GM12892 (cell line): ENCODE measurements at regions not wholly inside any gene's neighbourhood (a gene's known extent, or its start where the extent isn't known, plus 50 kb on each side); places are given as distances from the start of the nearest gene placed in this dataset.

ENCODE experiments used
- DNase-seq: peaks from one replicate; pipeline ENCODE4 v3.0.0; 2011; ENCODE audit not compliant: insufficient read length
- FAIRE-seq: peaks from 2 replicates; lab custom pipeline; 2011; peaks lifted over from hg19 to GRCh38; lab: Jason Lieb, UNC
- POLR2A ChIP-seq: IDR thresholded peaks from 2 replicates; pipeline ENCODE4 v1.6.1; 2011; ENCODE audit warnings: low read depth, low read length, control low read depth
- POLR2AphosphoS5 ChIP-seq: IDR thresholded peaks from 2 replicates; pipeline ENCODE4 v1.6.1; 2011; ENCODE audit warnings: low read depth, low read length, control low read depth
- TAF1 ChIP-seq: IDR thresholded peaks from 2 replicates; pipeline ENCODE4 v1.6.1; 2011; ENCODE audit warnings: low read depth, mild to moderate bottlenecking, control low read depth, low read length, borderline replicate concordance

DNA sequence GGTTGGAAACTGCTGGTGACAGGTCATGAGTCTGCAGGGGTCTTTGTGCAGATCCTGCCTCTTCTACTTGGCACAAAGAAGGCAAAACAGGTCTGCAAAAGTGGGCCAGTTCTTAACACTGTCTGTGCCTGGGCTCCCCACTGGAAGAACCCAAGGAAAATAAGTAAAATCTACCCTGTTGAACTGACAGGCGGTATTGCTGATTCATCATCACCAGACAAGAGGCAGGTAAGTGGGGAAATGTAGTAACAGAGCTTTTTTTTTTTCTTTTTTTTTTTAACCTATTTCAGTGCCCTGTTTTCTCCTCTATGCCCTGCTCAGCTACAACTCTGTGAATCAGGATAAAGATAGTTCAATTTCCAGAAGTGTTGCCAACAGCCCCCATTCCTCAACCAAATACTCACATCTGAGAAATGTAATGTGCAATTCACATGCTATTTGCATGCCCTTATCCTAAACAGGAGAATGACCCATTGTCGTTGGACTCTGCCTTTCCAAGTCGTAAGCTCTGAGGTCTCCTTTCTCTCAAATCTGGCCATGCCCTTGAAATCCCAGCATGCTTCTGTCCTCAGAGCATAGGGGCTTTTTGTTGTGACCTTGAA, 237.0 kb downstream of the SOX9 start:
- DNase-seq: no peak
- no peak for FAIRE-seq
- no peak for TF ChIP-seq TAF1
- TF ChIP-seq POLR2AphosphoS5: no peak
- no peak for TF ChIP-seq POLR2A

DNA sequence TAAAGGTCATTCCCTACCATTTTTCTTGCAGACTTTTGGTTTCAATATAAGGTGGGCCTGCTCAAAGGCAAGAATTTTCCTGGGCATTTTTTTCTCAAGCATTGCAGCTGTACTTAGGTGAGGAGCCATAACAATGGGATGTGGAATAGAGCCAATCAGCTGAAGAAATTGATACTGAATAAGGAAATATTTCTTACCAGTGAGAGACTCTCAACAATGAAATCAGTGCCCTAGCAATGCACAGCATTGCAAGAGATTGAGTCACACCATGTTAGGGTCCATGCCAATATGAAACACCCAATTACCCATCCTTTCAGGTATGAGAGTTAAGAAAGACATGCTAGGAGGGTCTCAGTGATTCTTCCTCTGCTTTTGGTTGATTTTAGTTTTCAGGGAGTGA, 237.6 kb downstream of the SOX9 start:
- no peak for DNase-seq
- TF ChIP-seq POLR2A (no peak), POLR2AphosphoS5 (no peak), TAF1 (no peak)

DNA sequence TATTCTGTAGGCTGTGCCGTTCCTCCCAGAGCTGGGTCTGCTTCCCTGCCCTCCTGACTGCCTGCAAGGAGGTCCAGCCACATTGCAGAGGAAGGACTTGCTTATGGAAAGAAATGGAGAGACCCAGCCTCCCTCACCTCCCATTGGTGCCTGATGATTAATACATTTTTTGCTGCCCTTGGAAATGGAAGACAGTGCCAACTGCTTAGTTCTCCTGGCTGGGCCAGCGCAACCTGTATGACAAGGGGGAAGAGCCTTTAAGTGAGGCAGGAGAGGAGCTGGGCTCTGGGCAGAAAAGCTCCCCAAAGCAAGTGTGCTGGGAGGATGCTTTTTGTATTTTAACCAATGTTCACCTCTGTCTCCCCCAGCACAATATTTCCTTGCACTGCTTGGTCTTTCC, 238.5 kb downstream of the SOX9 start:
- FAIRE-seq (no peak), DNase-seq (no peak)
- TF ChIP-seq TAF1: no peak

More for the DNA sequence above, 237.6 kb downstream of the SOX9 start:
- no peak for FAIRE-seq

- TF ChIP-seq POLR2AphosphoS5 (no peak), POLR2A (no peak), TAF1 (no peak)
- FAIRE-seq: no peak
- DNase-seq: no peak
Observed at GRCh38 chr17:72359811-72360210, 239.0 kb downstream of the SOX9 start.

- no peak for TF ChIP-seq TAF1
- no peak for TF ChIP-seq POLR2A
- TF ChIP-seq POLR2AphosphoS5: no peak
- DNase-seq (no peak), FAIRE-seq (no peak)
Observed at GRCh38 chr17:72360386-72360940, 239.6 kb downstream of the SOX9 start.

DNA sequence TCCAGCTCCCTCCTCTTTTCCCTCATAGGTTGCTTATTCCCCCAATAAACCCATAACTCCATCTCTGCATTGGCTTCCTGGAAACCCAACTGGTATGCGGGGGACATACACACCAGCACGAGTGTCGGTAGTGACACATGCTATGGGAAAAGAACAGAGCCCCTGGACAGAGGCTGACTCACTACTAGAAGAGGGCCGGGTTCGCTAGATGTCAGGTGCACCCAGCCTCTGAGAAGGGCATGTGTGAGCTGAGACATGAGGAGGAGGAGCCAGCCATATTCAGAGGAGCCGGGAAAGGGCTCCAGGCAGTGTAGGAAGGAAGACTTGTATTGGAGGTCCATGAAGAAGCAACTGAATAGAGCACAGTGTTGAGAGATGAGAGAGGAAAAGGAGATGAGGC, 241.1 kb downstream of the SOX9 start:
- DNase-seq (no peak), FAIRE-seq (no peak)
- TF ChIP-seq TAF1 (no peak), POLR2A (no peak), POLR2AphosphoS5 (no peak)

DNA sequence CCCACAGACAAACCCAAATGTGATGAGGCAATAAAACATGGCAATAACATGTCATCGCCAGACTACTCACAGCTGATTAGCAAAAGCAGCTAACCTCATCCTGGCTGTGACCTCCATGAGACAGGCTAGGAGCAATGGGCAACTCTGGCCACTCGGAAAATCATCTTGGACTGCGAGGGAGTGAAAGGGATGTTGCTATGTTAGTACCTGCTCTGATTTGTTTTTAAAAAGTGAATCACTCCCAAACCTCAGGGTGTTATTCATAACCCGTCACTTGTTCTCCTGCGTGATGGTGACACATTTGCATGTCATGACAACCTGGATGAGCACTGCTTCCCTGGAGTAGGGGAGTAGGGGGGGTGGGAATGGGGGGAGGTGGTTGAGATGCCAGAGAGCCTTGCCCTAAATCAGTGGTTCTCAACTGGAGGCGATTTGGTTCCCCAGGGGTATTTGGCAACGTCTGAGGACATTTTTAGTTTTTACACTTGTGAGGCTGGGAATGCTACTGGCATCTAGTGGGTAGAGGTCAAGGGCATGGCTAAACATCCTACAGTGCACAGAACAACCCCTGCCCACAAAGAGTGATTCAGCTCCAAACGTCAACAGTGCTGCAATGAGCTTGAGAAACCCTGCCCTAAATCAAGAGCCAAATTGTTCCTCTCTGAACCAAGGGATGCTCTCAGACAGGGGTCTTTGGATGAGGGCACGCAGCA, 241.7 kb downstream of the SOX9 start:
- FAIRE-seq (no peak), DNase-seq (no peak)
- TF ChIP-seq TAF1 (no peak), POLR2AphosphoS5 (no peak), POLR2A (no peak)

DNA sequence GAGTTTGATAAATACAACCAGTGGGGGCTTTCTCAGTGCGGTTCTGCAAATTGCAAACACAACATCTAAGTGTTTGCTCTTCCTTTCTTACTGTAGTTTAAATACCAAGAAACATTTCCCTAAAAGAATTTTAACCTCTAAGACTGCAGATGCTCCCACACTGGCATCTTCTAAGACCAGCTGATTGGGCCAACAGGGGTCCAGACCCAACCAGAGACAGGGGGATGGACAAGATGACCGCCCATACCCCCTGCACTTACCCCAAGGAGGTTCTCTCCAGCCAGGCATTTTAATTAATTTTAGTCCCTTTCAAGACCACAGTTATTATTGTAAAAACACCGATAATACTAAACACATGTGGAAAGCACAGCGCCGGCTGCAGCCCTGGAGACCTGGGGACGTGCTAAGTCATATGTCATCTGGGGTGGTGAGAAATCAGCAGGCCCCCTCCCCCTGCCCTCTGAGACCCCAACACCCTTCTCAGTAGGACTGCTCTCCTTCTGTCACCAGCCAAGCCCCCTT, 242.3 kb downstream of the SOX9 start:
- TF ChIP-seq POLR2A (no peak), TAF1 (no peak), POLR2AphosphoS5 (no peak)
- no peak for FAIRE-seq
- no peak for DNase-seq

GRCh38 chr17:72365857-72366414, 245.1 kb downstream of the SOX9 start:
- TF ChIP-seq TAF1 (no peak), POLR2A (no peak), POLR2AphosphoS5 (no peak)
- FAIRE-seq: no peak
- no peak for DNase-seq

- no peak for DNase-seq
- FAIRE-seq: no peak
- TF ChIP-seq POLR2A: no peak
- no peak for TF ChIP-seq POLR2AphosphoS5
Observed at GRCh38 chr17:72366626-72367025, 245.8 kb downstream of the SOX9 start.

DNA sequence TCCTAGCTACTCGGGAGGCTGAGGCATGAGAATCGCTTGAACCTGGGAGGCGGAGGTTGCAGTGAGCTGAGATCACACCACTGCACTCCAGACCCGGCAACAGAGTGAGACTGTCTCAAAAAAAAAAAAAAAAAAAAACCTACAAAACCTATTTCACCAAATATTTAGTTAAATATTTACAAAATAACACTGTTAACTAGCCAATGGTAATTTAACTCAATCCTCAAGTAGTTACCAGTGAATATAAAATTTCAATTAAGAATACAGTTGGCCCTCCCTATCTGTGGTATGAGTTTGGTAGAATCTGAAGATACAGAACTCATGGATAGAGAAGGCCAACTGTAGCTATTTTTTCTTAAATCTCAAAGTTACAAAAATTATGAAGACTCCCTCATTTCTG, 247.4 kb downstream of the SOX9 start:
- DNase-seq (no peak), FAIRE-seq (no peak)
- no peak for TF ChIP-seq TAF1
- TF ChIP-seq POLR2AphosphoS5: no peak
- no peak for TF ChIP-seq POLR2A
